ENCODE measurements at regions not wholly inside any gene's neighbourhood (a gene's known extent, or its start where the extent isn't known, plus 50 kb on each side); places are given as distances from the start of the nearest gene placed in this dataset.

GRCh38 chr5:166493612-166494011 lies 1797.8 kb upstream of the WWC1 start:
- no peak for TF ChIP-seq POLR2A (IDR thresholded peaks at IDR 0.05; ENCODE audit: low read length)
- no peak for TF ChIP-seq GATA1 (IDR thresholded peaks at IDR 0.05; ENCODE audit: low read depth, low read length)
